ENCODE measurements at regions not wholly inside any gene's neighbourhood (a gene's known extent, or its start where the extent isn't known, plus 50 kb on each side); places are given as distances from the start of the nearest gene placed in this dataset.

- Histone ChIP-seq H3K36me3 (ENCODE audit: insufficient read depth, low read length) (no peaks in the 10 kb centered on the region), H3F3A (ENCODE audit: low read depth) (no peaks in the 10 kb centered on the region), H3K79me2 (ENCODE audit: insufficient read depth, low read length) (no peaks in the 10 kb centered on the region), H3K9me3 (ENCODE audit: insufficient read depth, low read depth, low read length) (no peaks in the 10 kb centered on the region), H3K4me3 (ENCODE audit: low read length, poor library complexity, severe bottlenecking) (no peak overlapping the region), H2AFZ (ENCODE audit: low read length) (no peak overlapping the region), H3K4me1 (ENCODE audit: insufficient read depth, low read length, poor library complexity, severe bottlenecking) (no peaks in the 10 kb centered on the region), H3K4me2 (ENCODE audit: low read depth, low read length, poor library complexity, severe bottlenecking) (no peak overlapping the region), H3K9me2 (replicated peaks; ENCODE audit: low read depth, low read length) (no peaks in the 10 kb centered on the region), H4K20me1 (ENCODE audit: insufficient read depth, low read length, poor library complexity, severe bottlenecking) (no peaks in the 10 kb centered on the region), H3K9ac (ENCODE audit: low read depth, low read length, poor library complexity, severe bottlenecking) (no peak overlapping the region), H3K27me3 (ENCODE audit: insufficient read depth, low read length, poor library complexity, severe bottlenecking) (no peaks in the 10 kb centered on the region)
- TF ChIP-seq EZH2phosphoT487 (IDR thresholded peaks at IDR 0.05; ENCODE audit: borderline replicate concordance) (no peak), CTCF (conservative IDR thresholded peaks at IDR 0.05; ENCODE audit: low read length) (no peak)
Measured at GRCh38 chr6:166737261-166737660, 110.2 kb upstream of the RPS6KA2 start.

GRCh38 chr6:166736634-166737033 is 109.6 kb upstream of the RPS6KA2 start:
- H3F3A ChIP-seq (ENCODE audit: low read depth): no peaks in the 10 kb centered on the region
- no peaks in the 10 kb centered on the region for H3K36me3 ChIP-seq (ENCODE audit: insufficient read depth, low read length)
- no peak overlapping the region for H3K4me2 ChIP-seq (ENCODE audit: low read depth, low read length, poor library complexity, severe bottlenecking)
- no peaks in the 10 kb centered on the region for H3K27me3 ChIP-seq (ENCODE audit: insufficient read depth, low read length, poor library complexity, severe bottlenecking)
- no peak overlapping the region for H2AFZ ChIP-seq (ENCODE audit: low read length)
- H3K9ac ChIP-seq (ENCODE audit: low read depth, low read length, poor library complexity, severe bottlenecking): no peak overlapping the region
- no peaks in the 10 kb centered on the region for H3K9me3 ChIP-seq (ENCODE audit: insufficient read depth, low read depth, low read length)
- H4K20me1 ChIP-seq (ENCODE audit: insufficient read depth, low read length, poor library complexity, severe bottlenecking): no peaks in the 10 kb centered on the region
- no peaks in the 10 kb centered on the region for H3K9me2 ChIP-seq (replicated peaks; ENCODE audit: low read depth, low read length)
- no peak overlapping the region for H3K4me3 ChIP-seq (ENCODE audit: low read length, poor library complexity, severe bottlenecking)
- TF ChIP-seq EZH2phosphoT487 (IDR thresholded peaks at IDR 0.05; ENCODE audit: borderline replicate concordance) (no peak), CTCF (conservative IDR thresholded peaks at IDR 0.05; ENCODE audit: low read length) (no peak)
- no peaks in the 10 kb centered on the region for H3K4me1 ChIP-seq (ENCODE audit: insufficient read depth, low read length, poor library complexity, severe bottlenecking)
- no peaks in the 10 kb centered on the region for H3K79me2 ChIP-seq (ENCODE audit: insufficient read depth, low read length)

- no peak for TF ChIP-seq EZH2phosphoT487 (IDR thresholded peaks at IDR 0.05; ENCODE audit: borderline replicate concordance)
- TF ChIP-seq CTCF (conservative IDR thresholded peaks at IDR 0.05; ENCODE audit: low read length): no peak
- no peaks in the 10 kb centered on the region for H3K36me3 ChIP-seq (ENCODE audit: insufficient read depth, low read length)
- no peaks in the 10 kb centered on the region for H3F3A ChIP-seq (ENCODE audit: low read depth)
- H3K9me3 ChIP-seq (ENCODE audit: insufficient read depth, low read depth, low read length): no peaks in the 10 kb centered on the region
- H3K27me3 ChIP-seq (ENCODE audit: insufficient read depth, low read length, poor library complexity, severe bottlenecking): no peaks in the 10 kb centered on the region
- no peak overlapping the region for H3K4me2 ChIP-seq (ENCODE audit: low read depth, low read length, poor library complexity, severe bottlenecking)
- no peaks in the 10 kb centered on the region for H4K20me1 ChIP-seq (ENCODE audit: insufficient read depth, low read length, poor library complexity, severe bottlenecking)
- no peaks in the 10 kb centered on the region for H3K4me1 ChIP-seq (ENCODE audit: insufficient read depth, low read length, poor library complexity, severe bottlenecking)
- no peak overlapping the region for H2AFZ ChIP-seq (ENCODE audit: low read length)
- H3K79me2 ChIP-seq (ENCODE audit: insufficient read depth, low read length): no peaks in the 10 kb centered on the region
- no peak overlapping the region for H3K4me3 ChIP-seq (ENCODE audit: low read length, poor library complexity, severe bottlenecking)
- H3K9me2 ChIP-seq (replicated peaks; ENCODE audit: low read depth, low read length): no peaks in the 10 kb centered on the region
- no peak overlapping the region for H3K9ac ChIP-seq (ENCODE audit: low read depth, low read length, poor library complexity, severe bottlenecking)
Measured at GRCh38 chr6:166733900-166734299, 106.8 kb upstream of the RPS6KA2 start.

All from Loucy (cell line).